GM12875 (cell line): ENCODE measurements at regions not wholly inside any gene's neighbourhood (a gene's known extent, or its start where the extent isn't known, plus 50 kb on each side); places are given as distances from the start of the nearest gene placed in this dataset.
"Not testable (repeated sequence)": the region's sequence is repeated elsewhere in the genome, so short reads cannot be mapped to it uniquely, and the experiment has no call there.

Source experiments
- H3K4me3 ChIP-seq: one replicate; pipeline ENCODE4 v1.5.1; 2011; ENCODE audit warnings: low read depth, low read length, control low read depth
- TF ChIP-seq, protein P1 (sequence below): IDR thresholded peaks from 2 replicates; pipeline ENCODE4 v1.5.1; 2011; ENCODE audit warnings: low read depth, mild to moderate bottlenecking, control low read depth, inconsistent platforms, low read length, moderate library complexity, borderline replicate concordance; ENCODE audit not compliant: insufficient read depth

DNA sequence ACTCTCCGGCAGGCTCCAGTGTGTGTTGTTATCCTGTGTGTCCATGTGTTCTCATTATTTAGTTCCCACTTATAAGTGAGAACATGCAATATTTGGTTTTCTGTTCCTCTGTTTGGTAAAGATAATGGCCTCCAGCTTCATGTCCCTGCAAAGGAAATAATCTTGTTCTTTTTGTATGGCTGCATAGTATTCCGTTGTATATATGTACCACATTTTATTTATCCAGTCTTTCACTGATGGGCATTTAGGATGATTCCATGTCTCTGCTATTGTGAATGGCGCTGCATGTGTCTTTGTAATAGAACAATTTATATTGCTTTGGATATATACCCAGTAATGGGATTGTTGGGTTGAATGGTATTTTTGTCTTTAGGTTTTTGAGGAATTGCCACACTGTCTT is 807.3 kb upstream of the CA10 start:
- TF ChIP-seq, protein P1, sequence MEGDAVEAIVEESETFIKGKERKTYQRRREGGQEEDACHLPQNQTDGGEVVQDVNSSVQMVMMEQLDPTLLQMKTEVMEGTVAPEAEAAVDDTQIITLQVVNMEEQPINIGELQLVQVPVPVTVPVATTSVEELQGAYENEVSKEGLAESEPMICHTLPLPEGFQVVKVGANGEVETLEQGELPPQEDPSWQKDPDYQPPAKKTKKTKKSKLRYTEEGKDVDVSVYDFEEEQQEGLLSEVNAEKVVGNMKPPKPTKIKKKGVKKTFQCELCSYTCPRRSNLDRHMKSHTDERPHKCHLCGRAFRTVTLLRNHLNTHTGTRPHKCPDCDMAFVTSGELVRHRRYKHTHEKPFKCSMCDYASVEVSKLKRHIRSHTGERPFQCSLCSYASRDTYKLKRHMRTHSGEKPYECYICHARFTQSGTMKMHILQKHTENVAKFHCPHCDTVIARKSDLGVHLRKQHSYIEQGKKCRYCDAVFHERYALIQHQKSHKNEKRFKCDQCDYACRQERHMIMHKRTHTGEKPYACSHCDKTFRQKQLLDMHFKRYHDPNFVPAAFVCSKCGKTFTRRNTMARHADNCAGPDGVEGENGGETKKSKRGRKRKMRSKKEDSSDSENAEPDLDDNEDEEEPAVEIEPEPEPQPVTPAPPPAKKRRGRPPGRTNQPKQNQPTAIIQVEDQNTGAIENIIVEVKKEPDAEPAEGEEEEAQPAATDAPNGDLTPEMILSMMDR, result no peak
- H3K4me3 ChIP-seq, result no peak overlapping the region

DNA sequence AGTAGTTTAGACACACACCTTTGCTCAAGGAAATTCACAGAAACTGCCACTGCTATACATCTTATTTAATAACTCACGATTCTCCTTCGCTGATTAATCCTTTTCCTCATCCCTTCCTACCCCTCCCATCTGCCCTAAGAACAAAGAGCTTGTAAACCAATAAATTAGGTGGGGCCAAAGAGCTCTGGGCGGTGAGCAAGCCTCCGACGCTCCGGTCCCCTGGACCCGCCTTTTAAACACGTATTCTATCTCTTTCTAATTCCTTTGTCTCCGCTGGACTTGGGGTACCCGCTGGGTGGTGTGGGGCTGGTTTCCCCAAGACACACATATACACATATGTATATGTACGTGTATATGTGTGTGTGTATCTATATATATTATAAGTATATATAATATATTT is 803.2 kb upstream of the CA10 start:
- H3K4me3 ChIP-seq, result not testable (repeated sequence)

GRCh38 chr17:52957411-52957810 is 798.9 kb upstream of the CA10 start:
- TF ChIP-seq, protein P1, result no peak
- no peak overlapping the region for H3K4me3 ChIP-seq

DNA sequence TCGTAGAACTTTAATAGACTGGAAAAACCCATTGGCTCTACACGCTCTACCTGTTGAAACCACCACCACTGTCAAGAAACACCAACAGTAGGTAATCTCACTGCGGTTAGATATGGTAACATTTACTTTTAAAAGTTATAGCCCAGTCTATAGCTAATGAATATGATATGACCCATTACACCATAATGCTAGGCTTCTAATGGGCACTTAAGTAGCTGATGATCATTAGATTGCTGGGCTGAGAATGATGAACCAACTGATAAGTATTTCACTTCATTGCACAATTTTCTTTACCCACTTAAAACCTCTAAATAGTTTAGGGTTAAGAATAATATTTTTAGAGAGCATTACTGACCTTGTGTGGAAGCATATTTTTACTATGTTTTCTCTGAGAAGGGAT is 788.9 kb upstream of the CA10 start:
- no peak overlapping the region for H3K4me3 ChIP-seq
- TF ChIP-seq, protein P1, result no peak

DNA sequence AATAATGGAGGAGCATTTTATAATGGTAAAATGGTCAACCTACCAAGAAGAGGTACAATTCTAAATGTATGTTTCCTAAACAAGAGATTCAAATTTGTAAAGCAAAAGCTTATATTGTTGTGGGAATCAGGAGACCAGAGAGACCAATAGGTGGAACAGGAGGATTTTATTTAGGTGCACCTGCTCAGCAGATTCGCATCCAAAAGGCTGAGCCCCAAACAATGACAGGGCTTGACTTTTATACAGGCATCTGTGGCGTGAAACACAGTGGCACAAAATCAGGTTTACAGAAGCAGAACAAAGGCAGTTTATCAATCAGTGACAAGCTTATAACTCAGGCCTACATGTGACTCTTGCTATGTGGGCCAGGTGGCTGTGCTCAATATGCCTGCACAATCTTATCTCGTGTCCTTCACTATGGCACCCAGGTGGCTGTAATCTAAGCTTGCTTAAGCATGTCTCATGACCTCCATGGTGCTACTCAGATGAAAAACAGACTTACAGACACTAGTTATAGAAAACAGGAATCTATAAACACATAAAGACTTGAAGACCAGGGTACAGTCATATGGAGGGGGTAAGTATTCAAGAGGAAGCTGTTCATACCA is 780.2 kb upstream of the CA10 start:
- TF ChIP-seq, protein P1, result no peak
- H3K4me3 ChIP-seq, result no peak overlapping the region

DNA sequence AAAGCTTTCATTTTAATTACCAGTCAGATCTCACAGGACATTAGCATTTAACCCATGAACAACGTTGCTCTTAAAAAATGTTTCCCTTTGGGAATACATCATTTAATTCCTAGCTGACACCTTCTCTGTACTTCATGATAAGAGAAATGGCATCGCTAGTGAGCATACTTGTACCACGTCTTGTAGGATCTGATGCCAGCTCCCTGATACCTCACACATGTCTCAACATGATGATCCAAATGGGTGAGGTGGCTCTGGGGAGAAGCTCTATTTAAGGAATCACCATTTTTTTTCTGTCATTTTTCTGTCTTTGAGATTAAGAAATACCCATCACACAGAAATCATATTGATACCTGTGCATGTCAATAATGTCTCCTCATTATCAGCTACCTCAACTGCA is 772.1 kb upstream of the CA10 start:
- no peak overlapping the region for H3K4me3 ChIP-seq
- TF ChIP-seq, protein P1, result no peak

DNA sequence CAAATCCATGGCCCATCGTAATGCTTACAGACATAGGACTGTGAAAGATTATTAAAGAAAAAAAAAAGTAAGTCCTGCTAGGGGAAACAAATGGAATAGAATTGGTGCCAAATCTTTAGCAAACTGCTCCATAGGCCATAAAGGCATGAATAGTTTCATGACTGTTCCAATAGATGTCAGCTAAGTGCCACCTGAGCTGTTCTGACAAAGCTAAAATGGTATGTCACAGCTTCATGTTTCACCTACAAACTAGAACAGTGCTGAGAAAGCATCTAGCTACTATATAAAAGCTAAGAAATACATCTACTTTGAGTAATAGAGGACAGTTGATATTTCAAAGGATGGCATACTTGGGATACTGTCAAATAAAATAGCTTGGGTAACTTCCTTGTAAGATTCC is 771.6 kb upstream of the CA10 start:
- TF ChIP-seq, protein P1, result no peak
- H3K4me3 ChIP-seq, result no peak overlapping the region

- H3K4me3 ChIP-seq, result no peak overlapping the region
- TF ChIP-seq, protein P1, result no peak
Observed at GRCh38 chr17:52923658-52924057, 765.1 kb upstream of the CA10 start.
